PFSK-1 (cell line): ENCODE measurements at regions not wholly inside any gene's neighbourhood (a gene's known extent, or its start where the extent isn't known, plus 50 kb on each side); places are given as distances from the start of the nearest gene placed in this dataset.

Experiments used
- FOXP2 ChIP-seq: optimal IDR thresholded peaks from 2 replicates; pipeline ENCODE3; 2011; ENCODE audit warnings: borderline replicate concordance, control low read depth, inconsistent platforms; ENCODE audit not compliant: insufficient read depth; ENCODE audit errors: extremely low read length, extremely low read depth
- POLR2AphosphoS5 ChIP-seq: IDR thresholded peaks from 2 replicates; pipeline ENCODE4 v1.6.1; 2012; ENCODE audit warnings: low read depth, mild to moderate bottlenecking, control low read depth, low read length, moderate library complexity
- SIN3A ChIP-seq: IDR thresholded peaks from 2 replicates; pipeline ENCODE4 v1.6.1; 2012; ENCODE audit warnings: mild to moderate bottlenecking, low read length, moderate library complexity, borderline replicate concordance; ENCODE audit not compliant: insufficient read depth
- TAF1 ChIP-seq: IDR thresholded peaks from 2 replicates; pipeline ENCODE4 v1.6.1; 2012; ENCODE audit warnings: low read length, control low read depth, borderline replicate concordance; ENCODE audit not compliant: insufficient read depth
- TF ChIP-seq, protein P1 (sequence below), 2 experiments: IDR thresholded peaks; 2 replicates each; pipeline versions ENCODE4 v1.6.1 to v1.8.0; 2011 to 2012; ENCODE audit warnings: low read depth in 2 of 2, low read length in 2 of 2, control low read depth in 1 of 2, inconsistent platforms in 1 of 2, mild to moderate bottlenecking in 1 of 2, moderate library complexity in 1 of 2; ENCODE audit not compliant: insufficient read depth in 1 of 2

DNA sequence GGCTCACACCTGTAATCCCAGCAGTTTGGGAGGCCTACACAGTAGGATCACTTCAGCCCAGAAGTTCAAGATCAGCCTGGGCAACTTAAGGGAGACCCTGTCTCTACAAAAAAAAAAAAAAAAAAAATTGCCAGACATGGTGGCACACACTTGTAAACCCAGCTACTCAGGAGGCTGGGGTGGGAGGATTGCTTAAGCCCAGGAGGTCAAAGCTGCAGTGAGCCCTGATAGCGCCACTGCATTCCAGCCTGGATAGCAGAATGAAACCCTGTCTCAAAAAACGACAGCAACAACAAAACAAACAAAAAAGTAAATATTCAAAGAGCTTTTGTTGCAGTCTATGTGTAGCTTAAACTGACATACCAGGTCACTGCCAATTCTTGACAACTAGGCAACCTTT is 63.1 kb upstream of the TANK start:
- TF ChIP-seq SIN3A (no peak), TAF1 (no peak), POLR2AphosphoS5 (no peak), FOXP2 (no peak)
- TF ChIP-seq, protein P1, sequence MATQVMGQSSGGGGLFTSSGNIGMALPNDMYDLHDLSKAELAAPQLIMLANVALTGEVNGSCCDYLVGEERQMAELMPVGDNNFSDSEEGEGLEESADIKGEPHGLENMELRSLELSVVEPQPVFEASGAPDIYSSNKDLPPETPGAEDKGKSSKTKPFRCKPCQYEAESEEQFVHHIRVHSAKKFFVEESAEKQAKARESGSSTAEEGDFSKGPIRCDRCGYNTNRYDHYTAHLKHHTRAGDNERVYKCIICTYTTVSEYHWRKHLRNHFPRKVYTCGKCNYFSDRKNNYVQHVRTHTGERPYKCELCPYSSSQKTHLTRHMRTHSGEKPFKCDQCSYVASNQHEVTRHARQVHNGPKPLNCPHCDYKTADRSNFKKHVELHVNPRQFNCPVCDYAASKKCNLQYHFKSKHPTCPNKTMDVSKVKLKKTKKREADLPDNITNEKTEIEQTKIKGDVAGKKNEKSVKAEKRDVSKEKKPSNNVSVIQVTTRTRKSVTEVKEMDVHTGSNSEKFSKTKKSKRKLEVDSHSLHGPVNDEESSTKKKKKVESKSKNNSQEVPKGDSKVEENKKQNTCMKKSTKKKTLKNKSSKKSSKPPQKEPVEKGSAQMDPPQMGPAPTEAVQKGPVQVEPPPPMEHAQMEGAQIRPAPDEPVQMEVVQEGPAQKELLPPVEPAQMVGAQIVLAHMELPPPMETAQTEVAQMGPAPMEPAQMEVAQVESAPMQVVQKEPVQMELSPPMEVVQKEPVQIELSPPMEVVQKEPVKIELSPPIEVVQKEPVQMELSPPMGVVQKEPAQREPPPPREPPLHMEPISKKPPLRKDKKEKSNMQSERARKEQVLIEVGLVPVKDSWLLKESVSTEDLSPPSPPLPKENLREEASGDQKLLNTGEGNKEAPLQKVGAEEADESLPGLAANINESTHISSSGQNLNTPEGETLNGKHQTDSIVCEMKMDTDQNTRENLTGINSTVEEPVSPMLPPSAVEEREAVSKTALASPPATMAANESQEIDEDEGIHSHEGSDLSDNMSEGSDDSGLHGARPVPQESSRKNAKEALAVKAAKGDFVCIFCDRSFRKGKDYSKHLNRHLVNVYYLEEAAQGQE (IDR thresholded peaks at IDR 0.05; ENCODE audit: insufficient read depth in 1 of 2, low read depth in 2 of 2, low read length in 2 of 2): no peak
